Central memory CD4-positive, alpha-beta T cell (primary cell): ENCODE measurements at regions not wholly inside any gene's neighbourhood (a gene's known extent, or its start where the extent isn't known, plus 50 kb on each side); places are given as distances from the start of the nearest gene placed in this dataset.

Experiments
- DNase-seq: peaks from one replicate; pipeline ENCODE4 v3.0.0; 2022

DNA sequence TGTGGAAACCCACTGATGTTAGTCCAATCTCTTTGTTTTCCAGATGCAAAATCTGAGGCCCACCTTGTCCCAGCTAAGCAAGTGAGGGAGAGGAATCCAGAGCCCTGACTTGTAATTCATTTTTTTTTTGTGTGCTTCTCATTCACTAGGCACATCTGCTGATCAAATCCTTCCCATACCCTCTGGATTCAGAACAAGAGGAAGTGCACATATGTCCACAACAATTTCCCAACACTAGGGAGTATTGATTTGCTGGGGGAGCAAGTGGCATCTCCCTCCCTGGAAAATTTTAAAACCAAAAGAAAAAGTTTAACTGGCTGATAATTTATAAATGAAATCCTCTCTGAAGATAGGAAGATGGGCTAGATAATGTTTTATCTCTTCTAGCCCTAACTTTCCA lies 94.6 kb upstream of the RFC3 start:
- DNase-seq, result no peak

DNA sequence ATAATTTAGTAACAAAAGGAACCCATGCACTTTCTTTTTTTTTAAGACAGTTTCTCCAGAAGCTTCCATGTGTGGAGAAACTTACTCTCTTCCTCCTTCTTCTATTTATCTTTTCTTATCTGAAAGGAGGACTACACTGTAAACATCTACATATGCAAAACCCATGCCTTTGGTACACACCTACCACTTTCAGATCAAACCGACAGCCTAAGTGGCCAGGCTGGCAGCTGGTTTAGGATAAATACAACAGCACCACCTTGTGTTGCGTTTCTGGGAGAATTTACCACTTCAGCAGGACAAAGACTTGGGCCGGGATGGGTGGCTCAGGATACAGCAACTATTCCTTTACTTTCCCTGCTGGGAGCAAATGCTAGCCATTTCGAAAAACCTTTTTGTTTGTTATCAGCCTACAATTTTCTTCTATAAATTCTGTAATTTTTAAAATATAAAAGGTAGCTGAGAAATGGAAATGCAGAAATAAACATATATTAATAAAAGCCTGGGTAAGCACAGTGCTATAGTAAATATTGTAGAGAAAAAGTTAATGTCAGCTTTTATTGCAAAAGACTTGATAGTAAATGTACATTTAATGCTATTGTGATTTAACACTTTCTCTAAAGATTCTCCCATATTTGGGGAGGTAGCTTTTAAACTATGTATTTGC lies 94.0 kb upstream of the RFC3 start:
- peak; percentile 54 for DNase-seq

DNA sequence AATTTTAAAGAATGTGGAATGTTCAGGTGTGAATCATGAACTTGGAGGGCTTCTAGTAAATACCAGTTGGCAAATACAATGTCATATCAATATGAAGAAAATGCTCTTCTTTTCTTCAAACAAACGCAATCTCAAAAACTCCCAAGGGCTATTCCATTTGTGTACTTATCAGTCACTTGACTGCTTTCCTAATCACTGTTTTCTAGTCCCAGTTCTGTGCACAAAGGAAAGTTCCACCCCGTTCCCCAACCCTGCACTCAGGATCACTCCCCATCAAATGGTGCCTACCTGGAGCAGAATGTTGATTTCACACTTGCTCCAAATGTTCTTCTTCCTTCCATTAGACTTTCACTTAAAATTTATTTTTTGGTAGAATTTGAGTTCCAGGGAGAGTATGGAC lies 92.6 kb upstream of the RFC3 start:
- DNase-seq, result no peak

DNA sequence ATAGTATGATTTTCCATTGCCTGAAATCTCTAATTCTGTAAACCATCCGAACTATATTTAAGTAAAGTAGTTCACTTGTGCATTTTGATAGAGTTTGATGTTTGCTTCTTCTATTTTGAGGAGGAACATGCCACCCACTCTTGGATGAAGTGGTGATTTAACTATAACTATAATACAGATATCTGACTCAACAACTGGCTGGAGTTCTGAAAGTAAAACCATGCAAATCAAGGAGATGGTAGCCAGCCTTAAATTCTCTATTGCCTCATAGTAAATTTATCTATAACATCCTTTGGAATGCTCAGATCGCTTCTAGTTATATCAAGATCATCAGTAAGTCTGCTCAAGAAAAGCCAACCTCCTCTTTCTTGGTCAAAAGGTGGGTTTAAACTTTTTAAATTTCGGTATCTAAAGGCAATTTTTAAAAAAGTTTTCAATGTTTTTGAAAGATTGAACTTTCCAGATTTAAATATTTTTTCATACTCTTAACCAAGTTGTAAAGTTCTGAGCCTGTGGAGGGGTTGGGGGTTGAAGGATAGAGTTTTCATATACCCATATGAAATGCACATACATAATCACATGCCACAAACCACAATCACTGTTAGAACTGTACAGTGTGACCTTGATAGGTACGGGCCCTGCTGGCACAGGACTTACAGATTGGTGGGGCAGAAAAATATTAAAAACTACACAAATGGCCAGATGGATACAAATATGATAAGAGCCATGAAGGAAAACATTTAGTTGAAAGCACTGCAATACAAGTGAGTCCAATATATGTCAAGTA lies 90.5 kb upstream of the RFC3 start:
- DNase-seq, result no peak

DNA sequence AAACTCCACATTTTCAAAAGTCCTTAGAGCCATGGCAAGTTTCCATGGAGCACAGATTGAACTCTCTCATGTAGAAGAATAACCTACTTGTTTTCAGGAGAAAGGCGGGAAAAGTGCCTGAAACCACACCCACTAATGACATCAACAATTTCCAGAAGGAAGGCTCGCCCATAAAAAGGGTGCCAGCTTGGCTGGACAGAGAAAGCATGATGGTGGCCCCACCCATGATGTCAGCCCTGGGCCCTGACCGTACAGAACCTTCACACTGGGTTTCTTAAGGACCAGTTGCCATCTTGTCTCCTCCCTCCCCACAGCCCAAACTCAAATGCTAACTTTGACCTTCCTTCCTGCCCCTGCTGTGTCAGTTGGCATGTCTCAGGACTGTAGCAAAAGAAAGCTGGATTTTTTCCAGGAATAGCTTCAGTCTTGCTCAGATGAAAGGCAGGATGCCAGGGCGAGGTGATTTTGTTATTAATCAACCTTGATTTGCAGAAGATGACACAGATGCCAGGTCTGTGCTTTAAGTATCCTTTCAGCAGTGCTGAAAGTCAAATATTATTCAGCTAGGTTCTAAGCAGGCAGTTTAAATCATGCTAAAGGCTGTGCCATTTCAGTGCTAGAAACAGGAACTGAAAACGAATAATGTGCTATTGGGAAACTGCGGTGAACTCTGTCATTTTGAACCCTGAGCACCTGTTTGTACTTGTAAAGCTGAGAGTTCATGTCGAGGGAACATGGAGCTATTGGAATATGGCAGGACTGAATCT lies 89.5 kb upstream of the RFC3 start:
- no peak for DNase-seq

DNA sequence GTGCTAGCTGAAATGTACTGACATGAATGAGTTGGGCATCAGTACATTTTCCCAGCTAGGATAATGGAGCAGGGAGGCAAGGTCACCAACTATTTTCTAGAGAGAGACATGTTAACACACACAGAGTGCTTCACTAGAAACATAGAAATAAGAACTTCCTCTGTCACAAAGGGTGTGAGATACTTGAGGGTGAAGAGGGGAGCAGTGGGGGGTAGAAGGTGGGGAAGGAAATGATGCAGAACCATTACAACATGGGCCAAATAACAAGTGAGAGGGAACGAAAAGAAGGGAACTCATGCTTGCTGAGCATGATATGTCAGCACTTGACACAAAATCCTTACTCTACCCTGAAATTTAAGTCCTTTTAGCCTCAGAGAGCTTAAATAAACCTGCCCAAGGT lies 87.8 kb upstream of the RFC3 start:
- no peak for DNase-seq

DNA sequence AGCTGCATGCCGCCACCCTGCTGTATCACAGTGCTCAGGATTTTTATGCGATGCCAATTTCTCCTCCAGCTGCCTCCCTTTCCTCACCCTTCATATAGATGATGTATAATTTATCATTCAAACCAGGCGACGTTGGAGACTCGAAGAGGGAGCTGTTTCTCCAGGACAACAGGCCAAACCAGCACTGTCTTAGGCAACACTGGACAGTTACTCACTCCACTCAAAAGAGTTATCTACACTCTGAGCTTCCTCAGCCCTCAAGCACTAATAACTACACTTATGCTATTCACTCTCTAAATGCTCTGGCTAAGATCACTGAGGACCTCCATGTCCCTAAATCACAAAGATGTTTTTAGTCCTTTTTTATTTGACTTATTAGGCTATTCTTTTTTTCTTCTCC lies 87.3 kb upstream of the RFC3 start:
- DNase-seq, result no peak

DNA sequence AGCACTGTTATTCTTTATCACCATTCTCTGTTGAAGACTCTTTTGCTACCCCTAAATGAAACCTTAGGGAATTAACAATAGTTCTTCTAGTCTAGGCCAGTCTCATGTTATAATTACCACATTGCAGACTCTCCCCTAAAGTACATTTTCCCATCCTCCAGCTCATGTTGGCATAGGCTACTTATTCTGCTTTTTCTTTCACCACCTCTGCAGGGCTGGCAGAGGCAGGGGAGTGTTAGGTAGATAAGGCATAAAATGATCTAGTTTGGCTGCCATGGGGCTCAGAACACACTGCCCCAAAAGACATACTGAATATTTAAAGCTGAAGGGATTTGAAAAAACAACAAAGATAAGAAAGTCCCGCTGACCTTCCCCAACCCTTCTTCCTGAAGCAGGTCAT lies 82.7 kb upstream of the RFC3 start:
- no peak for DNase-seq

DNA sequence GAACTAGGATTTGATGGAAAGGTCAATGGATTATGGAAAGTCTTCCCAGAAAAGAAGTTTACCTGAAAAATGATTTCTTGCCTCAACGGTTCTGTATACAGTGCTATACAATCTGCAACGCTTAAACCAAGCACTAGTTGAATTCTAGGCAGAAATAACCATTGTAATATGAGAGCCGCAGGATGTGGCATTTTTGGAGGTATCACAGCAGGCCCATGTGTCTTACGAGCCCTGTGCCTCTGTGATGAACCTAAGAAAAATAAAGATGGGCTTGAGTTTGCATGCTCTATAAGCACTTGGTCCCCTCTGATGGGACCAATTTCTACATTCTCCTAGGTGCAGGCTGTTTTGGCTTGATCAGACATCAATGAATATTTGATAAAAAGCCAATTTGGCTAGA lies 78.7 kb upstream of the RFC3 start:
- DNase-seq, result no peak

DNA sequence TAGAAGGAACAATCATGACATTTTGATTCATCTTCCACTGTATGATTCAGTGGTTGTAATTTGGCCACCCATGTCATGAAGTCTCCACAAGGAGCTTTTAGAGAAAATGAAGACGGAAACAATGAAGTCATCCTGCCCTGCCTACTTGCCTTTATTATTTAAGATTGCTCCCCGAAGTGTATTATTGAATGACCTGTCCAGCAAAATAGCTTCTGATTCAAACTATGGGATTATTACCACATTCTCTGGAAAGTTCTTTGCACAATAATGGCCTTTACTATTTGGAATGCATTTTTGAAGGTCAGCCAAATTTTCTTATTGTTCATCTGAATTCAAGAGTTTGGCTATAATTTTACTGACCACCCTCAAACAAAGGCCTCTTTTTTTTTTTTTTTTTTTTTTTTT lies 77.8 kb upstream of the RFC3 start:
- no peak for DNase-seq

DNA sequence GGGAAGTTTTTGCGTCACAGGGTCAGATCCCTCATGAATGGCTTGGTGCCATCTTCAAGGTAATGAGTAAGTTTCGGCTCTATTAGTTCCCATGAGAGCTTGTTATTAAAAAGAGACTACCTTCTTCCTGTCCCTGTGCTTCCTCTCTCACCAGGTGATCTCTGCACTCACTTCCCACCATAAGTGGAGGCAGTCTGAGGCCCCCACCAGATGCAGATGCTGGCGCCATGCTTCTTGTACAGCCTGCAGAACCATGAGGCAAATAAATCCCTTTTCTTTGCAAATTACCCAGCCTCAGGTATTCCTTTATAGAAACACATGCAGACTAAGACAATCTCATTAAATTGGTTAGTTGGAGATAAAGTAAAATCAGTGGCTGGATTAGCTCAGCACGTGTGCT lies 75.6 kb upstream of the RFC3 start:
- DNase-seq, result no peak

DNA sequence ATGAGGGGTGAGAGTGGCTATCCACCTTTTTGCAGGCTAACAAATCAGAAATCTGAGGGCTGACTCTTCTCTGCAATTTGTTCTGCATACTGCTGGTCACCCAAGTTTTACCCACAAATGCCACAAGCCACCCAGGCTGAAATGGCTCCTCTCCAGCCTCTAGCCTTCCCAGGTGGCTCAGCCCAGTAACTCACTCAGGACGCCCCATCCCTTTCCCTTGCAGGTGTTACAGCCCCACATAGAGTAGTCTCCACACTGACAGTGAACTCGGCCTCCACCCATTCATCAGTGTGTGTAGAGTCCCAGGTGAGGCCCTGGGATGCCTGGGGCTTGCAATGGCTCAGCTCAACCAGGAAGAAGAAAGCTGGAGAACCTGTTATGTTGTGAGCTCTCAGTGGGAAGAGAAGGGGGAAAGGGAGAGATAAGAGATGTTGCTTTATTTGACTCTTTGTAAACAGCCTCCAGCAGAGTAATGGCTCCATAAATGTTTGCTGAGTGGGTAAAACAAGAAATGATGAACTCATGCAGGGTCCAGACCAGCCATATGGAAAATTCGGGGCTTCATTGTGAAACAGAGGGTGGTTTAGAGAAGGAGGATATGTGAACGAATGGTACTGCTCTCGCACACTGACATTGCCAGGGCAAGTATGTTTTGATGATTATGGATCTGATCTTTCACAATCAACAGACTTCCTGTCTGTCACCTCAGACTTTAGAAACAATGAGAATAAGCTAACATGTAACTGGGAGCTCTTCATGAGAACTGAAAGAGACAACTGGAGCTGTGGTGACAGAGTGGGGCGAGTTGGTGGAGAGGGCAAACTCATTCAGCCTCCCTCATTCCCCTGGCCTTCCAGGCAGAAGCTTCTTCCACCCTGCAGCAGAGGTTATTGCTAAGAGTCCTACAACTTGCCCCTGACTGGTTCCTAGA lies 74.2 kb upstream of the RFC3 start:
- peak; percentile 15 for DNase-seq

DNA sequence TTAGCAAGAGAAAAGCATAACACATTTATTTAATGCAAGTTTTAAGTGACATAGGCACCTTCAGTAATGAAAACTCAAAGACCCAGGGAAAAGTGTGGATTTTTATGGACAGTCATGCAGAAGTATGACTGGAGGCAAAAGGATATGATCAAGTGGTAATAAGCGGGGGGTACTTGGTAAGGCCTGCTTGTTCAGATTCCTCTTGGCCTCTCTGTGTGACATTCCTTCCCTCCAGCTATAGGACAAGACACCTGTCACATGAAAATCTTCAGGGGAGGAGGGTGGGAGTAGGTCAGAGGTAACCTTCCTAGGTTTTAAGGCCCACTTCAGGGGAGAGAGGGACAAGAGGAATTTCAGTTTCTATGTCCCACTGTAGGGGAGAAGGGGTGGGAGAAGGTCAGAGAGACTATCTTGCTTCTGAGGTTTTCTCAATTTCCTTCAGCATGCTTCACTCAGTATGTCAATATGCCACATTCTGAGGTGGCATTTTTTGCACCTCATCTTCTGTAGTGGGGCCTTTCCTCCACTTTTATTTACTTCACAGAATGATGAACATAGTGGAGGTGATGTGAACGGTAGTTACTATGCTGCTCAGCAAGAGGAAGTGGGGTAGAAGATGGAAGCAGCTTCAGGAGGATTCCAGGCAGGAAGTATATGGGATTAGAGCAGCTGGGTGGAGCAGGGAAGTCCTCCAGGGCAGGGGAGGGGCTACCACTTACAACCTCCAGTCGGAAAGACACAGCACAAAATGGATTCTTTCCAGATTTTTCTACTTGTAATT lies 73.2 kb upstream of the RFC3 start:
- no peak for DNase-seq

DNA sequence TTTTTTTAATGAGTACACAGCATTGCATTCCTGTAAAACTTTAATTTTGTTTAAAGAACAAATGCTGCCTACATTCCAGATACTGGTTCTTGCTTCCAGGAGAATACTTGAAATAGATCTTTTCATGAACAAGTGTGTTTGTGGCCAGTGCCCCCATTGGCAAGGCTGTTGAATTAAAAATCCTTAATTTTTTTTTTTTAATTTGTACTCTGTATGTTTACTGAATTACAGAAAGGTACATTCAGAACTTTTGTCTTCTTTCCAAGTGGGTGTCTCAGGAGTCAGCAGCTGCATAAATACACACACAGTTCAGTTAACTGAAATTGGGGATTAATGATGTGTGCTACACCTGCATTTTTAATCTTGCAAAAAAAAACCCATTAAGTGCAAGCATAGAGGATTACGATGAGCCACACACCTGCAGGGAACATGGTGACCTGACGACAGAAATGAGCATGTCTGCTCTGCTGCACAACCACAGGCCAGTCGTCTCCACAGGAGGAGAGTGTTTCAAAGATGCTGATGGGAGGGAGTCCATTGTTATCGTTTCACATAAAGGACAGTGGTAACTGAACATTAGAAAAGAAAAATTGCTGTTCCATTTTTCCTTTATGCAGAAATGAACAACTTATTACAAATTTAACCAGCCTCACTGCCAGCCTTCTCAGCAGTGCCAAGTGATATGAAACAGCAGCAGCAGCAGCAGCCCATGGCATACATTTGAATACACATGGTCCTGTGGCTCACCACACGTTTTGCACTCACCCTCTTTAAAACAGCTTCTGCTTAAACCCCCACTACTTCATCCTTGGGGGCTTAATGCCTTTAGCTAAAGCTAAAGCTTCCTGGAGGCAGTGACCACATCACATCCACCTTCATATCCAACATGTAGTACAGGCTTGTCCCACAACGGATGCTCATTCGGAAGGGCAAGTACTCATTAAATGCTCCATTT lies 72.3 kb upstream of the RFC3 start:
- DNase-seq, result no peak

DNA sequence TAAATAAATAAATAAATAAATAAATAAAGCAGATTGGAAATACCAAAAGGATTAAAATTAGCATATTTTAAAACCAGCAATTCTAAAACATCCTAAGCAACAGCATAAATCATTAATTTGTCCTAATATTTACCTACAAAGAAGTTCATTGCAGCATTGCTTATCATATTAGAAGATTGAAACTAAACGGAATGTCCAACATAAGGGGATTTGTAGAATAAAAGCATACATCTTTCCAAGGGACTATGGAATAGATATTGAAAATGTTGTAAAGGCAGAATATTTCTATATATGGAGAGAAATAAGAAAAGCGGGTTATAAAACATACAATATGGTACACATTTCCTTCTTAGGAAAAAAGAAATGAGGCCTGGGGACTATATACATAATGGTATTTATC lies 71.1 kb upstream of the RFC3 start:
- no peak for DNase-seq

DNA sequence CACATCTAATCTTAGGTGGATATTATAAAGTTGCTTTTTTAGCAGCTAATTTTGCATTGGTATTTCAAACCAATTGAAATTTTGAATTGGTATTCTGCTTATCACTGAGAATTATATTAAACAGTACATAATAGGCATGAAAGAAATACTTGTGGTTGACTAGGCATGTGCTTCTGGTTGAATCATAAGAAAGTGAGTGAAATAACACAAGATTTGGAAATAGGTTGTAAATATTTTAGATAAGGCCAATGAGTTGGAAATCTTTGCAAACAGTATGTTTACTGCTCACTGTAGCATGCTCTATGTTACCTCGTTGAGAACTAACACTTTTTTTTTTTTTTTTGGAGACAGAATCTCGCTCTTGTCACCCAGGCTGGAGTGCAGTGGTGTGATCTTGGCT lies 66.8 kb upstream of the RFC3 start:
- DNase-seq, result no peak

DNA sequence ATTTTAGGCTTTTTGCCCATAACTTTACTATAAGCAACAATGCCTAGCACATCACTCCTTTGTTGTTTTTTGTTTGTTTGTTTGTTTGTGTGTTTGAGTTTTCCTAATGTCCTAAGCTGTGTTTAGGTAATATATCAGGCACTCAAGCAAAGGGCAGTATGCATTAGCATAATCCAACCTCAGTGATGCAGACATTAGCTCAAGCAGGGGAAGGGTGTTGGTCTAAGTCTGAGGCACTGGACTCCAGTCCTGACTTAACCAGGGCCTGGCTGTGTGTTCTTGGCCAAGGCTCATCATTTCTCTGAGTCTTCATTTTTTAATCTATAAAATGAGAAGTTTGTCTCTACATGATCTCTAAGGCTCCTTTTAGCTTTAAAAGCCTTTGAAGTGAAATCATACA lies 65.9 kb upstream of the RFC3 start:
- DNase-seq, result no peak

DNA sequence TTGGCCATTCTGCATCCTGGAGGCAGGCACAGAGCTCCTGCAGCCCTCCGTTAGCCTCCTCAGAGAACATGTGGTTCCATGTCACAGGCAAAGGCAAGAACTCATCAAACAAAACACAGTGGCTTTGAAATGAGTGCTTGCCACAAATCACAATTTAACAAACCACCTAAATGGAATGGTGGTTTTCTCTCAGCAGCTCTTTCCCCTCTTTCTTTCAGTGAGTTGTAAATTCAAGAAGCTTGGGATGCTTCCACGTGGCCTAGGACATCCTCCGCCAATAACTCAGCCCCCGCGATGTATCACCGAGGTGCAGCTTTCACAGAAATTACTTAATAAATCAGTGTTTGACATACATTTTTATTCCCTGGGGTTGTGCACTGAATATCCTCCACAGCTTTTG lies 65.4 kb upstream of the RFC3 start:
- DNase-seq, result no peak

DNA sequence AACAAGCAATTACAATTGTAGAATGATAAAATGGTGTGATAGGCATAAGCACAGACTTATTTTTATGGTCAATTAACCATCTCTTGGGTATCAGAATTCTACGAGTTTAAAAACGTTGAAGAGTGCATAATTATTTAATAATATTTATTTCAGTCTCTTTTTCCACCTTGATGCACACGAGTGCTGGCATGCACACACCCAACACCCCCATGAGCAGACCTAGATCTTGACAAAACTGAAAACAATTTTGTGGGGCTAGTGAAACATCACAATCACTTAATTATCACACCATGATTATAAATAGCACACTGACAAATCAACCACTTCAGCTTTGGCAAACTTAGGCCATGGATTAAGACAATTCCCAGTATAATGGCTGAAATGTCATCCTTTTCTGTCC lies 61.0 kb upstream of the RFC3 start:
- DNase-seq, result no peak

DNA sequence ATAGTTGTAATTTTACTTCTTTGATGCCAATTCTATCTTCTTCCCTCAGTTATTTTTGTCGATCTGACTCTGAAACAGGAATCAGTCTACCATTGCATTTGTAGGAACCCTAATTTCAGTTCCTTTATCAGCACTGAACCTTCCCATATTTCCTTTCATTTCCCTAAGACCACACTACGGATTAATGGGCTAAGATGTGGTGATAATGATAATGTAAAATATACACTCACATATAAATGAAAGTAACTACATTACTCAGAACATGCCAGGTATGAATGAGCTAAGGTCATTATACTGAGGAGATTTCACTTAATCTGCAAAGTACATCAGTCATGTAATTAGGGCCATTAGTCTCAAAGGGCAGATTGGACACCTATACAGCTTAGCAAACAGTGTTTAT lies 60.2 kb upstream of the RFC3 start:
- no peak for DNase-seq

DNA sequence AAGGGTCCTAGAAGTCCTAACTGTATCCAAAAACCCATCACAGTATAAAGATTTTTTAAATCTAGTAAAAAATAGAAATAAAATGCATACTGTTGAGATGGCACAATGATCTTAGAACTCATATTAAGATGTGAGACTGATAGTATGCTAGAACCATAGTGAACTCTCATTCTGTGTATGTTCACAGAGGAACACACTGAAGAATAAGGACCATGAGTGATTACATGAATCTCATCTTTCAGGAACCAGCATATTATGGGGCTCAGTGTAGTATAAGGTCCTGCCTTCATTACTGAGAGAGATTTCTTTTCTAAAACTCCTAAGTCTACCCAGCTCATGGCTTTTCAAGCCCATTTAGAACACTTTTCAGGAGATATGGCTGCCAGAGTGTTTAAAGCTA lies 59.8 kb upstream of the RFC3 start:
- DNase-seq, result no peak
